CD14-positive monocyte (primary cell): ENCODE measurements at regions not wholly inside any gene's neighbourhood (a gene's known extent, or its start where the extent isn't known, plus 50 kb on each side); places are given as distances from the start of the nearest gene placed in this dataset.

Experiments used
- DNase-seq, 3 donors: peaks; one replicate each; pipeline ENCODE4 v3.0.0-alpha.2; 2011 to 2022
- H2AFZ ChIP-seq: 2 replicates; pipeline ENCODE4 v1.6.0; 2012; ENCODE audit warnings: mild to moderate bottlenecking, low read depth, low read length, inconsistent platforms; ENCODE audit not compliant: insufficient read depth, poor library complexity, severe bottlenecking
- H3K27ac ChIP-seq, 2 donors: 1 replicate in 1 of 2; 2 replicates in 1 of 2; pipeline ENCODE4 v1.5.1; 2012 to 2013; ENCODE audit warnings: low read length in 2 of 2, control low read depth in 1 of 2, inconsistent platforms in 1 of 2, low read depth in 1 of 2, mild to moderate bottlenecking in 1 of 2
- H3K27me3 ChIP-seq, 2 donors: one replicate each; pipeline versions ENCODE4 v1.6.0 to v1.6.1; 2011 to 2013; ENCODE audit warnings: low read length in 2 of 2; ENCODE audit not compliant: control insufficient read depth in 2 of 2, insufficient read depth in 2 of 2
- H3K36me3 ChIP-seq, 2 donors: replicated peaks in 1 of 2; 1 replicate in 1 of 2; 2 replicates in 1 of 2; pipeline versions ENCODE4 v1.5.1 to v1.6.1; 2012 to 2013; ENCODE audit warnings: low read length in 2 of 2, control low read depth in 1 of 2, inconsistent platforms in 1 of 2, mild to moderate bottlenecking in 1 of 2; ENCODE audit not compliant: insufficient read depth in 2 of 2, control insufficient read depth in 1 of 2
- H3K4me1 ChIP-seq, 2 donors: 1 replicate in 1 of 2; 2 replicates in 1 of 2; pipeline versions ENCODE4 v1.5.1 to v1.6.1; 2012 to 2013; ENCODE audit warnings: low read length in 2 of 2, control low read depth in 1 of 2, inconsistent platforms in 1 of 2, mild to moderate bottlenecking in 1 of 2, moderate library complexity in 1 of 2; ENCODE audit not compliant: insufficient read depth in 2 of 2, control insufficient read depth in 1 of 2
- H3K4me2 ChIP-seq: replicated peaks from 2 replicates; pipeline ENCODE3; 2012; ENCODE audit warnings: low read length, moderate library complexity, mild to moderate bottlenecking; ENCODE audit not compliant: poor library complexity, severe bottlenecking; ENCODE audit errors: extremely low read depth
- H3K4me3 ChIP-seq, 3 experiments: fragments of 200-600 bp in 1 of 3; sonication (generic) in 1 of 3; replicated peaks in 1 of 3; 1 replicate in 2 of 3; 2 replicates in 1 of 3; pipeline ENCODE4 v1.5.1; 2011 to 2013; ENCODE audit warnings: low read length in 3 of 3, mild to moderate bottlenecking in 3 of 3, control low read depth in 2 of 3, low read depth in 2 of 3, inconsistent platforms in 1 of 3, moderate library complexity in 1 of 3
- H3K79me2 ChIP-seq: 2 replicates; pipeline ENCODE4 v1.6.0; 2012; ENCODE audit warnings: mild to moderate bottlenecking, control low read depth, inconsistent platforms, low read length, moderate library complexity; ENCODE audit not compliant: insufficient read depth
- H3K9ac ChIP-seq: 2 replicates; pipeline ENCODE4 v1.6.0; 2017; ENCODE audit warnings: low read length, mild to moderate bottlenecking; ENCODE audit not compliant: insufficient read depth, poor library complexity, severe bottlenecking
- H3K9me3 ChIP-seq, 2 donors: replicated peaks in 1 of 2; 1 replicate in 1 of 2; 2 replicates in 1 of 2; pipeline versions ENCODE4 v1.5.1 to v1.6.1; 2012 to 2013; ENCODE audit warnings: low read length in 2 of 2, control low read depth in 1 of 2; ENCODE audit not compliant: control insufficient read depth in 1 of 2, insufficient read depth in 1 of 2
- H4K20me1 ChIP-seq: 2 replicates; pipeline ENCODE4 v1.6.0; 2012; ENCODE audit warnings: mild to moderate bottlenecking, low read length, control low read depth, moderate library complexity; ENCODE audit not compliant: insufficient read depth
- H3K27ac Mint-ChIP-seq, 7 donors: one replicate each; pipeline ENCODE4 v1.8.0; 2020; ENCODE audit warnings: mild to moderate bottlenecking in 7 of 7, mixed read lengths in 7 of 7, moderate library complexity in 6 of 7, inconsistent platforms in 2 of 7
- H3K27me3 Mint-ChIP-seq, 3 donors: one replicate each; pipeline ENCODE4 v1.8.0; 2021 to 2022; ENCODE audit warnings: low read depth in 3 of 3, mild to moderate bottlenecking in 3 of 3, mixed read lengths in 3 of 3, moderate library complexity in 3 of 3, inconsistent platforms in 1 of 3
- H3K36me3 Mint-ChIP-seq, 2 donors: one replicate each; pipeline ENCODE4 v1.8.0; 2020; ENCODE audit warnings: mixed read lengths in 2 of 2, inconsistent platforms in 1 of 2, mild to moderate bottlenecking in 1 of 2
- H3K4me1 Mint-ChIP-seq: one replicate; pipeline ENCODE4 v1.8.0; 2020; ENCODE audit warnings: mild to moderate bottlenecking, mixed read lengths
- H3K4me3 Mint-ChIP-seq, 2 donors: one replicate each; pipeline ENCODE4 v1.8.0; 2020; ENCODE audit warnings: mild to moderate bottlenecking in 2 of 2, mixed read lengths in 2 of 2, moderate library complexity in 1 of 2
- H3K9me3 Mint-ChIP-seq, 7 donors: one replicate each; pipeline ENCODE4 v1.8.0; 2020 to 2022; ENCODE audit warnings: mixed read lengths in 7 of 7, mild to moderate bottlenecking in 6 of 7, moderate library complexity in 6 of 7, inconsistent platforms in 2 of 7
- CTCF ChIP-seq: fragments of 200-600 bp; IDR thresholded peaks from one replicate; pipeline ENCODE4 v1.8.0; 2022; ENCODE audit warnings: antibody characterized with exemption, mild to moderate bottlenecking
- WGBS: methylation state at CpG from one replicate; pipeline ENCODE4 v1.1.5; 2013; ENCODE audit warnings: missing lambda C conversion rate; ENCODE audit not compliant: insufficient coverage; 5-methylcytosine and 5-hydroxymethylcytosine counted together
- intact Hi-C, 2 donors: fragments of 100-400 bp; cut with micrococcal nuclease; formaldehyde crosslinking; loops; one replicate each; pipeline versions ENCODE4 v1.15.0 to v1.15.1; 2023

- TF ChIP-seq CTCF = no peak
- Histone ChIP-seq H3K79me2 (no peaks in the 10 kb centered on the region), H3K4me1 (no peaks in the 10 kb centered on the region), H3K27ac (no peak overlapping the region), H3K4me2 (no peak overlapping the region), H3K36me3 (no peaks in the 10 kb centered on the region), H4K20me1 (no peaks in the 10 kb centered on the region), H3K9me3 (no peaks in the 10 kb centered on the region), H2AFZ (no peak overlapping the region), H3K27me3 (no peaks in the 10 kb centered on the region), H3K9ac (no peak overlapping the region), H3K4me3 (no peak overlapping the region)
- intact Hi-C loops = no loop called here
- DNase-seq = no peak
- peaks cover 0 to 2% (median 1%) of the 10 kb centered on the region in 3 donors for H3K27me3 Mint-ChIP-seq
- peaks cover 0 to 4% (median 3%) of the 10 kb centered on the region in 7 donors for H3K9me3 Mint-ChIP-seq
- no peak overlapping the region for H3K27ac Mint-ChIP-seq
- H3K4me3 Mint-ChIP-seq = no peak overlapping the region
- H3K4me1 Mint-ChIP-seq = no peaks in the 10 kb centered on the region
- no peaks in the 10 kb centered on the region for H3K36me3 Mint-ChIP-seq
Measured at GRCh38 chr2:84276590-84277255, 182.4 kb downstream of the SUCLG1 start.

GRCh38 chr2:84273406-84273805 lies 185.7 kb downstream of the SUCLG1 start:
- H3K9me3 ChIP-seq = no peaks in the 10 kb centered on the region
- Mint-ChIP-seq H3K4me1 (no peaks in the 10 kb centered on the region), H3K4me3 (no peak overlapping the region), H3K36me3 (no peaks in the 10 kb centered on the region), H3K27me3 (peaks cover 0 to 2% (median 1%) of the 10 kb centered on the region in 3 donors), H3K9me3 (peaks cover 0 to 3% (median 1%) of the 10 kb centered on the region in 7 donors), H3K27ac (no peak overlapping the region)
- no peak overlapping the region for H3K27ac ChIP-seq
- no peaks in the 10 kb centered on the region for H3K36me3 ChIP-seq
- no peaks in the 10 kb centered on the region for H4K20me1 ChIP-seq
- no peaks in the 10 kb centered on the region for H3K27me3 ChIP-seq
- no peak overlapping the region for H3K4me2 ChIP-seq
- H3K4me1 ChIP-seq = no peaks in the 10 kb centered on the region
- no peak overlapping the region for H3K9ac ChIP-seq
- no peak overlapping the region for H2AFZ ChIP-seq
- no peak for DNase-seq
- WGBS = 53% methylated on average over 2 of the region's 7 CpGs
- no peaks in the 10 kb centered on the region for H3K79me2 ChIP-seq
- intact Hi-C loops = no loop called here
- no peak for TF ChIP-seq CTCF
- no peak overlapping the region for H3K4me3 ChIP-seq
